Mucosa of descending colon (tissue), 3 donors: ENCODE measurements at regions not wholly inside any gene's neighbourhood (a gene's known extent, or its start where the extent isn't known, plus 50 kb on each side); places are given as distances from the start of the nearest gene placed in this dataset.

ENCODE experiments used
- ATAC-seq: fragments of 200-7000 bp; cut with Tn5 transposase; one replicate; pipeline ENCODE4 v1.9.1; 2020; ENCODE audit warnings: mild to moderate bottlenecking, moderate library complexity
- DNase-seq, 3 donors: peaks; one replicate each; pipeline ENCODE4 v3.0.0-alpha.2; 2020
- H3K36me3 ChIP-seq: fragments of 200-600 bp; one replicate; pipeline ENCODE4 v1.8.0; 2021; ENCODE audit warnings: low read depth, mild to moderate bottlenecking
- H3K4me1 ChIP-seq: fragments of 200-600 bp; one replicate; pipeline ENCODE4 v1.8.0; 2021; ENCODE audit warnings: low read depth, mild to moderate bottlenecking
- H3K4me3 ChIP-seq: fragments of 200-600 bp; one replicate; pipeline ENCODE4 v1.8.0; 2021; ENCODE audit warnings: mild to moderate bottlenecking
- H3K9me3 ChIP-seq: fragments of 200-600 bp; one replicate; pipeline ENCODE4 v1.8.0; 2021; ENCODE audit warnings: mild to moderate bottlenecking
- intact Hi-C, 2 donors: fragments of 100-400 bp; cut with DNase I in 1 of 2; cut with micrococcal nuclease in 1 of 2; formaldehyde crosslinking; loops; one replicate each; pipeline versions ENCODE4 v1.11.0 to v1.11.1; 2022; cut with DNase I, micrococcal nuclease
- TF ChIP-seq, protein P1 (sequence below): fragments of 200-600 bp; IDR thresholded peaks from one replicate; pipeline ENCODE4 v1.8.0; 2022; ENCODE audit warnings: antibody characterized with exemption, mild to moderate bottlenecking
- donor health status: DM: no; HTN: no; CAD: no; lungs with moderate emphysema.
- donor health status: DM: no; HTN: no; CAD: no.
- donor health status: DM: no; HTN: yes; CAD: no.

DNA sequence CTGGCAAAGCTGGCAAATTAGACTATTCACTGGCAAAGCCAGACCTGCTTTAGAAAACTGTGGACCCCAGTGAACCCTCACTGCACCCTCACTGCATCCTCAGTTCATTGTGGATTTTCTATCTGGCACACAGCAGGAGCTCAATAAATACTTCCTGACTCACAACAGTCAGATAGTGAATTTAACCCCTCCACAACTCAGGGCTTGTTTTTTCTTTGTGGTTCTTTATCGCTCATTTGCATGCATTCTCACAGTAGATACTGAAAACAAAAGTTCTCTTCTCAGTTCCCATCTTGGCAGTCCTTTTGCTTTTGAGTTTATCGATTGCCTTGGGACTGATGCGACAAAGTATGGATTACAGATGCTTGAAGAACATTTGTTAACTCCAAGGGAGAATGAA, 99.8 kb downstream of the ACTL7B start:
- TF ChIP-seq, protein P1, sequence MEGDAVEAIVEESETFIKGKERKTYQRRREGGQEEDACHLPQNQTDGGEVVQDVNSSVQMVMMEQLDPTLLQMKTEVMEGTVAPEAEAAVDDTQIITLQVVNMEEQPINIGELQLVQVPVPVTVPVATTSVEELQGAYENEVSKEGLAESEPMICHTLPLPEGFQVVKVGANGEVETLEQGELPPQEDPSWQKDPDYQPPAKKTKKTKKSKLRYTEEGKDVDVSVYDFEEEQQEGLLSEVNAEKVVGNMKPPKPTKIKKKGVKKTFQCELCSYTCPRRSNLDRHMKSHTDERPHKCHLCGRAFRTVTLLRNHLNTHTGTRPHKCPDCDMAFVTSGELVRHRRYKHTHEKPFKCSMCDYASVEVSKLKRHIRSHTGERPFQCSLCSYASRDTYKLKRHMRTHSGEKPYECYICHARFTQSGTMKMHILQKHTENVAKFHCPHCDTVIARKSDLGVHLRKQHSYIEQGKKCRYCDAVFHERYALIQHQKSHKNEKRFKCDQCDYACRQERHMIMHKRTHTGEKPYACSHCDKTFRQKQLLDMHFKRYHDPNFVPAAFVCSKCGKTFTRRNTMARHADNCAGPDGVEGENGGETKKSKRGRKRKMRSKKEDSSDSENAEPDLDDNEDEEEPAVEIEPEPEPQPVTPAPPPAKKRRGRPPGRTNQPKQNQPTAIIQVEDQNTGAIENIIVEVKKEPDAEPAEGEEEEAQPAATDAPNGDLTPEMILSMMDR: no peak
- no peak for ATAC-seq
- intact Hi-C loops: no loop called here

DNA sequence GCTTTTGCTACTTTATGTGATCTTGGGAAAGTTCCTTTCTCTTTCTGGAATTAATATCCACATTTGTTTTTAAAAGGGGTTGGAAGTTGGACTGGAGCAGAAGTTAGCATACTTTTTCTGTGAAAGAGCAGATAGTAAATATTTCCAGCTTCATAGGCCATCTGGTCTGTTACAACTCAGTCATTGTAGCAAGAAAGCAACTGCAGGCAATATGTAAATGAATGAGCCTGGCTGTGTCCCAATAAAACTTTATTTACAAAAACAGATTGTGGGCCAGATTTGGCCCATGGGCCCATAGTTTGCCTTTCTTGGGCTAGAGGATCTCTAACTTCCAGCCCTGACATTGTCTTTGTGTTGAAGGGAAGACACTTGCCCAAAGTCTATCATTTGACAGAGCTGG, 104.4 kb downstream of the ACTL7B start:
- ATAC-seq: no peak
- TF ChIP-seq, protein P1: no peak
- Histone ChIP-seq H3K4me3 (no peak overlapping the region), H3K4me1 (no peaks in the 10 kb centered on the region), H3K36me3 (no peaks in the 10 kb centered on the region), H3K9me3 (no peaks in the 10 kb centered on the region)
- intact Hi-C loops: no loop called here
- no peak for DNase-seq

More for the DNA sequence above, 99.8 kb downstream of the ACTL7B start:
- no peaks in the 10 kb centered on the region for H3K9me3 ChIP-seq
- no peaks in the 10 kb centered on the region for H3K4me1 ChIP-seq
- H3K36me3 ChIP-seq: no peaks in the 10 kb centered on the region
- no peak overlapping the region for H3K4me3 ChIP-seq
- no peak for DNase-seq

DNA sequence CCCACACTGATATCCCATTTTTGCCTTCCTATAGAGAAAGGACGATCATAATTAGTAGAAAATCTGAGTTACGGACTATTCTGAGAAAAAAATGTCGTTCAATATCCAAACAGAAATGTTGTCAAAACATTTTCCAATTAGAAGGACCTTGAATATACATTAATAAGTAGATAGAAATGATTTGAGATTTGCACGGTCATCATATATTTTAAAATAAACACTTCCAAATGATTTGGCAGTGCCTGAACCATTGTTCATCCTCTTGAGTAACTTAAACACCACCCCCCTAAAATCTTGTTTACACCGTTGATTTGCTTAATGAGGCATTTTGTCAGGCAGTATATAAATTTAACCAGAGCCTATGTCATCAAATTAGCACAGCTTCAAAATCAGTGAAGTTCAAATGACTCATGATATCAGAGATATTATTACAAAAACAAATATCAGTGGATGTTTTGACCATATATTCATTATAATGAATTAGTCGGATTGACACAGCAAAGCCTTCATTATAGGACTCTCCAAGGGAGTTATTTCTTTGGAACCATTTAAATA, 105.0 kb downstream of the ACTL7B start:
- intact Hi-C loops: no loop called here
- Histone ChIP-seq H3K4me3 (no peak overlapping the region), H3K4me1 (no peaks in the 10 kb centered on the region), H3K9me3 (no peaks in the 10 kb centered on the region), H3K36me3 (no peaks in the 10 kb centered on the region)
- DNase-seq (no peak), ATAC-seq (no peak)
- TF ChIP-seq, protein P1: no peak

DNA sequence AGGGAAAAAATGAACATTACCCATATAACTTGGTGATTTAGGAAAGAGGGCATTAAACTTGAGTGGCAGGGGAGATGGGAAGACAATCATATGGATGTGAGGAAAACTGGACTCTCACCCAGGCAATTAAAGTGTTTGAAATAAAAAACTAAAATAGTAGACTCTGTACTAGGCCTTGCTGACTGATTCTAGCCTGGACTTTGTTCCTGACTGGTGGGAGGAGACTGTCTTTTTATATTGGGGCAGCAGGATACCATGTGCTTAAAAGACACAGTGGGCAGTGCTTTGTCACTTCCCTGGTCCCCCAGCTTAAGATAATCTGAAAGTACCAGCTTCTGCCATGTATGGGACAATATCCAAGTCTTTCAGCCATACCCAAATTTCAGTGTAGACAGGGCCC, 107.0 kb downstream of the ACTL7B start:
- H3K4me1 ChIP-seq: no peaks in the 10 kb centered on the region
- TF ChIP-seq, protein P1: no peak
- no peak overlapping the region for H3K4me3 ChIP-seq
- no peaks in the 10 kb centered on the region for H3K9me3 ChIP-seq
- intact Hi-C loops: no loop called here
- peak; percentile 94 for ATAC-seq
- H3K36me3 ChIP-seq: no peaks in the 10 kb centered on the region
- DNase-seq: peak in 1 of 3 donors; percentile 56

DNA sequence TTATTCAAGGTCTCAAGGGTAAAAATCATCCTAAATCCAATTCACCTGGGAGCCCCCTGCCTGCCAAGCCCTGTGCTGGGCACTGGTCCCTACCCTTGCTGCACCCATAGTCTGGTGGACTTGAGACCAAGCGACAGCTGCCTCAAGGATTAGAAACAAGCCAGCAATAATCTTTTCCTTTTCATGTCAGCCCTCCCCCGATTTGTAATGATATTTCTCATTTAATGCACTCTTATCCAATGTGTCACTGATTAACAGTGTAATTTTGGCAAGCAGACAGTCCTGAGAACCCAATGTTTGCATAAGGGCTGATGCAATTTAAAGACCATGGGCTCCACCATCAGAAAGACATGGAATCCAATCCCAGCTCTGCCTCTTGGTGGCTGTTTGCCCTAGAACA, 108.9 kb downstream of the ACTL7B start:
- DNase-seq (no peak), ATAC-seq (peak; percentile 20)
- intact Hi-C loops: no loop called here
- H3K4me3 ChIP-seq: no peak overlapping the region
- no peaks in the 10 kb centered on the region for H3K36me3 ChIP-seq
- TF ChIP-seq, protein P1: no peak
- H3K4me1 ChIP-seq: no peaks in the 10 kb centered on the region
- no peaks in the 10 kb centered on the region for H3K9me3 ChIP-seq

DNA sequence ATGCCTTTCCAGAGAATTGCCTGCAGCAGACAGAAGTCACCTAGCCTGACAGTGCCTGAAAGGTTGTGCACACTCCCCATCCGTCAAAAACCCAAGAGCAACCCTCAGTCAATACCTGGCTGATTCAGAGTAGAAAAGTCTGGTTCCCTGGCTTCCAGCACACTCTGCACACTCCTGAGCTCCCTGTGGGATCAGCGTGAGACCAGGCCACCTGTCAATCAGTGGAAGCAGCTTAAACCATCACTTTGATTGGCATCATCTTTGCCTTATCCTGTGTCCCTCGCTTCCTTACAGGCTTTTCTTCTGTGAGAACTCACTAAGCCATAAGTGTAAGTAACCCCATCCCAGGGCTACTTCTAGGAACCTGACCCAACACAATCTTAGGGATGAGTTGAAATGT, 109.8 kb downstream of the ACTL7B start:
- DNase-seq: no peak
- TF ChIP-seq, protein P1: no peak
- no peak overlapping the region for H3K4me3 ChIP-seq
- no peaks in the 10 kb centered on the region for H3K4me1 ChIP-seq
- H3K9me3 ChIP-seq: no peaks in the 10 kb centered on the region
- intact Hi-C loops: no loop called here
- ATAC-seq: no peak
- no peaks in the 10 kb centered on the region for H3K36me3 ChIP-seq
